ENCODE measurements at regions not wholly inside any gene's neighbourhood (a gene's known extent, or its start where the extent isn't known, plus 50 kb on each side); places are given as distances from the start of the nearest gene placed in this dataset.

- TF ChIP-seq CTCF (conservative IDR thresholded peaks at IDR 0.05) = no peak
- no peak for TF ChIP-seq ZFX (IDR thresholded peaks at IDR 0.05)
- H3K27ac ChIP-seq = no peak overlapping the region
Observed at GRCh38 chr11:130650456-130651030, 202.1 kb downstream of the ADAMTS15 start.

- no peak for TF ChIP-seq ZFX (IDR thresholded peaks at IDR 0.05)
- TF ChIP-seq CTCF (conservative IDR thresholded peaks at IDR 0.05) = no peak
- no peak overlapping the region for H3K27ac ChIP-seq
Observed at GRCh38 chr11:130651066-130651855, 202.8 kb downstream of the ADAMTS15 start.

- peak overlapping the region; percentile 53; the same call in 1 of the 2 replicates for H3K27ac ChIP-seq
- TF ChIP-seq CTCF (conservative IDR thresholded peaks at IDR 0.05) (no peak), ZFX (IDR thresholded peaks at IDR 0.05) (no peak)
Observed at GRCh38 chr11:130652671-130653335, 204.4 kb downstream of the ADAMTS15 start.

- TF ChIP-seq CTCF (conservative IDR thresholded peaks at IDR 0.05) (no peak), ZFX (IDR thresholded peaks at IDR 0.05) (no peak)
- H3K27ac ChIP-seq = peak overlapping the region; percentile 53
Observed at GRCh38 chr11:130653838-130654636, 205.6 kb downstream of the ADAMTS15 start.

DNA sequence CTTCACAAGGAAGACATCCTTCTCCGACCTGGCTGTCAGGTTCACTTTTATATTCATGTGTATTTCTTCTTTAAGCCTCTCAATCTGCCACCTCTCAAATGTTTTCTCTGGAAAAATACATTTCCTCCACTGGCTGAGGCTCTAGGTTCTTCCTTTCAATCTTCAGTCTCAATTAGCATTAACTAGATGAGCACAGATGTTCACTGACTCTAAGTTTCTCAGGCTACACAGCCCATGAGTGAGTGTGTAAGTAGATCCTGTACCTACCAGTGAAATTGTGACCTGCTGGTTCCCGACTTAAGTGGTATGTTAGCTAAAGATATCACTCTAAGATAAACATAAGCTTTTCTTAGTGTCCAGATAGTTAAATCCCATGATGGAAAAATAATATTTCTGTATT, 206.9 kb downstream of the ADAMTS15 start:
- peak overlapping the region; percentile 53; the same call in 1 of the 2 replicates for H3K27ac ChIP-seq
- TF ChIP-seq ZFX (IDR thresholded peaks at IDR 0.05) (no peak), CTCF (conservative IDR thresholded peaks at IDR 0.05) (no peak)

GRCh38 chr11:130666781-130667251, 218.4 kb downstream of the ADAMTS15 start:
- no peak overlapping the region for H3K27ac ChIP-seq
- no peak for TF ChIP-seq ZFX (IDR thresholded peaks at IDR 0.05)
- TF ChIP-seq CTCF (conservative IDR thresholded peaks at IDR 0.05) = no peak; the same call in 1 of the 2 replicates

Measured in C4-2B (cell line).